ENCODE measurements at regions not wholly inside any gene's neighbourhood (a gene's known extent, or its start where the extent isn't known, plus 50 kb on each side); places are given as distances from the start of the nearest gene placed in this dataset.

GRCh38 chr2:6290217-6291015 is 575.3 kb downstream of the CMPK2 start:
- intact Hi-C loops (cut with micrococcal nuclease) = no loop called here
- CTCF ChIA-PET = no interaction called here
- no peak for DNase-seq
- H3K4me3 Mint-ChIP-seq = no peak overlapping the region
- H3K9me3 Mint-ChIP-seq = peaks cover 3% of the 10 kb centered on the region
- H3K36me3 Mint-ChIP-seq (ENCODE audit: low read depth) = no peaks in the 10 kb centered on the region
- H3K27ac Mint-ChIP-seq = no peak overlapping the region
- H3K27me3 Mint-ChIP-seq (ENCODE audit: low read depth) = no peaks in the 10 kb centered on the region
- no peaks in the 10 kb centered on the region for H3K4me1 Mint-ChIP-seq (ENCODE audit: low read depth)

DNA sequence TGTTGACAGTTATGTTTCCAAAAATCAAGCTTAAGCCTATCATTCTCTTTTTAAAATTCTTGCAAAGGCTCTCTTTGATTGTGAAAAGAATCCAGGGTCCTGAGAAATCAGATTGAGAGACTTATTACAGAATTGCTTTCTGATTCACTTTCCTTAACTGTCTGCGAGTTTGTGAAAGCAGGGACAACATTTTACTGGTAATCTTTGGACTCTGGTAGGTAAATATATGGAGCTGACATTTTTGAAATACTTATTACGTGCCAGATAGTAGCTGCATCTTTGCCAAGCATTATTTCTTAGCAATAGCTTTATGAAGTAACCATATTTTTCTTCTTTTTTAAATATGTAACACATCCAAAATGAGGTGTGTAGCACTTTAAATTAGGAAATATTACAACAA is 570.9 kb downstream of the CMPK2 start:
- H3K9me3 Mint-ChIP-seq = peaks cover 3% of the 10 kb centered on the region
- H3K27me3 Mint-ChIP-seq (ENCODE audit: low read depth) = no peaks in the 10 kb centered on the region
- H3K4me1 Mint-ChIP-seq (ENCODE audit: low read depth) = no peaks in the 10 kb centered on the region
- H3K36me3 Mint-ChIP-seq (ENCODE audit: low read depth) = no peaks in the 10 kb centered on the region
- H3K27ac Mint-ChIP-seq = no peak overlapping the region
- no peak for DNase-seq
- intact Hi-C loops (cut with micrococcal nuclease) = no loop called here
- CTCF ChIA-PET = no interaction called here
- H3K4me3 Mint-ChIP-seq = no peak overlapping the region

DNA sequence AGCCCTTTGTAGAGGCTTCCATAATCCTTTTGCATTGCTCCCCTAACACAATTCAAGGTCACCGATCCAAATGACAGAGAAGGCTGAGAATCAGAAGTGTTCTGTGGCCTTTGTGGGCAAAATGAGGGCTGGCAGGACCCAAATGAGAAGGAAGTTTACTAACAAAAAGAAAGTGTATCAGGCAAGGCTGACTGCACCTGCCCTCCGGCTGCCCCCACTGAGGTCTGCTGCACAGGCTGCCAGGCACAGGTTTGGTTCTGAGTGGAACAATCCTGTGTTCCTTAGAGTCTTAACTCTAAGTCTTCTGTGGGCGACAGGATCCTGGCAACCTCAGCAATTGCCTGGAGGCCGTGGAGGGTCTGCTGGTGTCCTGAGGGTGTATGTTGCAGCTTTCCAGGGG is 568.5 kb downstream of the CMPK2 start:
- Mint-ChIP-seq H3K27me3 (ENCODE audit: low read depth) (no peaks in the 10 kb centered on the region), H3K36me3 (ENCODE audit: low read depth) (no peaks in the 10 kb centered on the region), H3K4me3 (no peak overlapping the region)

DNA sequence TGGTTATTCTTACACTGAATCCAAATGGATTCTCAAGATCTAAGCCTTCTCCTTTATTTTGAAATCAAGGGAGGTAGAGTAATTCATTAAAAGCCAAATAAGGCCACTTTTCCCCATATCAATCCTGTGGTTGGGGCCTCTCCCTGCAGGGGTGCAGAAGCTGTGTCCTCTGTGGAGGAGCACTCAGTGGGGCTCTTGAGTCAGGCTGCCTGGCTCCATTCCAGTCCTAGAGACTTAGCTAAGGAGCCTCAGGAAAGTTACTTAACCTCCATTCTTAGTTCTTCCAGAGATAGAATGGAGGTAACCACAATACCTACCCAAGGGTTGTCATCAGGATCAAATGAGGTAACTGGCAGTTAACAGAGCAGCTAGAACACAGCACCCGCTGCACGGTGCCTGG is 564.3 kb downstream of the CMPK2 start:
- Mint-ChIP-seq H3K27ac (no peak overlapping the region), H3K27me3 (ENCODE audit: low read depth) (no peaks in the 10 kb centered on the region), H3K4me1 (ENCODE audit: low read depth) (no peaks in the 10 kb centered on the region), H3K9me3 (peaks cover 2% of the 10 kb centered on the region), H3K36me3 (ENCODE audit: low read depth) (no peaks in the 10 kb centered on the region), H3K4me3 (no peak overlapping the region)
- CTCF ChIA-PET = no interaction called here
- no peak for DNase-seq
- intact Hi-C loops (cut with micrococcal nuclease) = no loop called here

More for the DNA sequence above, 568.5 kb downstream of the CMPK2 start:
- no peak overlapping the region for H3K27ac Mint-ChIP-seq
- intact Hi-C loops (cut with micrococcal nuclease) = no loop called here
- CTCF ChIA-PET = no interaction called here
- peaks cover 1% of the 10 kb centered on the region for H3K9me3 Mint-ChIP-seq
- DNase-seq = no peak
- no peaks in the 10 kb centered on the region for H3K4me1 Mint-ChIP-seq (ENCODE audit: low read depth)

DNA sequence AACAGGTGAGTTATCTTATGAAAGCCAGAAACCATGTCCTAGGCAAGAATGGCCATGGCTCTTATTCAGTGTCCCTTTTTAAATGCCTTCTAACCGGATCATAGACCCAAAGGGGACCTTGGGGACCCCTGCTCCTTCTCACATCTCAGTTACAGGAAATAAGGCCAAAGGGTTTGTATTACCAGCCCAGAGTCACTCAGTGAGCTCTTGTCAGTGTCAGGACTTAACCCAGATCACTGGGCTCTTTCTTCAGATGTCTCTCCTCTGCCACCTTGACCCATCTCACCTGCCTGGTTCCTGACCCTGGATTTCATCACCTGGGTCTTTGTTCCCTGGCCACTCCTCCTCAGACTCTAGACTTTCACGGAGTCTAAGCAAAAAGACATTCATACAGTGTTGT is 556.7 kb downstream of the CMPK2 start:
- peaks cover 2% of the 10 kb centered on the region for H3K27me3 Mint-ChIP-seq (ENCODE audit: low read depth)
- no peak for DNase-seq
- H3K9me3 Mint-ChIP-seq = peaks cover 4% of the 10 kb centered on the region
- no peaks in the 10 kb centered on the region for H3K36me3 Mint-ChIP-seq (ENCODE audit: low read depth)
- no peaks in the 10 kb centered on the region for H3K4me1 Mint-ChIP-seq (ENCODE audit: low read depth)
- no peak overlapping the region for H3K4me3 Mint-ChIP-seq
- intact Hi-C loops (cut with micrococcal nuclease) = no loop called here
- CTCF ChIA-PET = no interaction called here
- H3K27ac Mint-ChIP-seq = no peak overlapping the region

DNA sequence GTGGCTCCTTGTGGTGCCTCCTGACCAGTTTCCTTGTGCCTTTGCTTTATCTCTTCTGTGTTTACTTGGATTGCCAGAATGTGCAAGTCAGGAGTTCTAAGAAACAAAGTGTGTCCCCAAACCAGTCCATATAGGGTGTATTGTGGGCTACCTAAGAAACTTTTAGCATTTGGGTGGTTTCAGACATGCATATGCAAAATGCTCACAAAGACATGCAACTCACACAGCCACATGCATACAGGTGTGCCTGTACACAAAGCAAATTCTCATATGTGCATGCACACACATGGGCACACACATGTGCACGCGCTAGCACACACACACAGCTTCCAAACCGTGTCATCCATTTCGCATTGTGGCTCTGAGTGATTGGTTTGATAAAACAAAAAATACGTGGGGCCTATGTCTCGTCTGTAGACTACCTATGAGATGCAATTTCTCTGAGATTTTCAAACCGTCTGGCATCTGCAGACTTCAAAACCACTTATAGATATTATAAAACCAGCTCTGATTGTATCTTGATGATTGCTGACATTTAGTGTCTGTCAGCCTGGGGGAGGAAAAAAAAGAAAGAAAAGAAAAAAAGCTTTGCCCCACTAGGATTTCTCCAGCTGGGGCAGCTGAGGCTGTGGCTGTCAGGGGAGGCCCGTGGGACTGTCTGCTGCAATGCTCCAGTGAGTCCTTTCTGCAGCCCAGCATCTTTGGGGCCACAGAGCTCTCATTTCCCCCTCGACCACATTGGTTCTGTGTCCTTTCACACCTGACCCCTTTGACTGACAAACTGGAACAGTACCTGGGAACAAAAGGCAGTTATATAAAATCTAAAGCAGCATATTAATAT is 556.1 kb downstream of the CMPK2 start:
- DNase-seq = no peak
- intact Hi-C loops (cut with micrococcal nuclease) = no loop called here
- no peak overlapping the region for H3K27ac Mint-ChIP-seq
- no peaks in the 10 kb centered on the region for H3K36me3 Mint-ChIP-seq (ENCODE audit: low read depth)
- H3K4me3 Mint-ChIP-seq = no peak overlapping the region
- CTCF ChIA-PET = no interaction called here
- H3K27me3 Mint-ChIP-seq (ENCODE audit: low read depth) = peaks cover 2% of the 10 kb centered on the region
- peaks cover 4% of the 10 kb centered on the region for H3K9me3 Mint-ChIP-seq
- H3K4me1 Mint-ChIP-seq (ENCODE audit: low read depth) = no peaks in the 10 kb centered on the region

GRCh38 chr2:6310256-6311215 is 555.2 kb downstream of the CMPK2 start:
- Mint-ChIP-seq H3K27me3 (ENCODE audit: low read depth) (peaks cover 2% of the 10 kb centered on the region), H3K36me3 (ENCODE audit: low read depth) (no peaks in the 10 kb centered on the region), H3K9me3 (peaks cover 4% of the 10 kb centered on the region), H3K27ac (no peak overlapping the region), H3K4me3 (no peak overlapping the region), H3K4me1 (ENCODE audit: low read depth) (no peaks in the 10 kb centered on the region)
- CTCF ChIA-PET = no interaction called here
- no peak for DNase-seq
- intact Hi-C loops (cut with micrococcal nuclease) = no loop called here

DNA sequence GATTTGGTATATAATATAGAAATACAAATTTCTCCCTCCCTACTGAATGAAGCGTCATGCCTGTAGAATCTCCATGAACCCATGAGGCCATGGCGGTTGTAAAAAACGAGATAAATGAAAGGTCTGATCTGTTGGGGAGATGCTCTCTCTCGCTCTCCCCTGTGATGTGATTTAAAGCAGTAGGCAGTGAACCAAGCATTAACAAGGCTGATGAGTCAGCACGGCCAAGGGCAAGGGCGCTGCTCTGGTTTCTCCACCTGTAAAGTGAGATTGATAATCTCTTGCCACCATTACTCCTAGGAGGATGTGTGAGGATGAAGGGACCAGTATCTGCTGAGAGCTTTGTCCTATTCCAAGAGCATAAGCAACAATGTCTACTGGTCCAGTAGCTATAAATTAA is 553.3 kb downstream of the CMPK2 start:
- no peaks in the 10 kb centered on the region for H3K36me3 Mint-ChIP-seq (ENCODE audit: low read depth)
- no peak overlapping the region for H3K4me3 Mint-ChIP-seq
- CTCF ChIA-PET = no interaction called here
- intact Hi-C loops (cut with micrococcal nuclease) = no loop called here
- H3K4me1 Mint-ChIP-seq (ENCODE audit: low read depth) = no peaks in the 10 kb centered on the region
- no peaks in the 10 kb centered on the region for H3K9me3 Mint-ChIP-seq
- H3K27ac Mint-ChIP-seq = no peak overlapping the region
- DNase-seq = no peak
- H3K27me3 Mint-ChIP-seq (ENCODE audit: low read depth) = peaks cover 2% of the 10 kb centered on the region

GRCh38 chr2:6314218-6314960 is 551.3 kb downstream of the CMPK2 start:
- H3K27me3 Mint-ChIP-seq (ENCODE audit: low read depth) = peaks cover 2% of the 10 kb centered on the region
- no peak overlapping the region for H3K4me3 Mint-ChIP-seq
- H3K36me3 Mint-ChIP-seq (ENCODE audit: low read depth) = no peaks in the 10 kb centered on the region
- H3K9me3 Mint-ChIP-seq = no peaks in the 10 kb centered on the region
- intact Hi-C loops (cut with micrococcal nuclease) = no loop called here
- no peak for DNase-seq
- CTCF ChIA-PET = no interaction called here
- no peak overlapping the region for H3K27ac Mint-ChIP-seq
- no peaks in the 10 kb centered on the region for H3K4me1 Mint-ChIP-seq (ENCODE audit: low read depth)

- intact Hi-C loops (cut with micrococcal nuclease) = no loop called here
- Mint-ChIP-seq H3K4me3 (no peak overlapping the region), H3K36me3 (ENCODE audit: low read depth) (no peaks in the 10 kb centered on the region), H3K27me3 (ENCODE audit: low read depth) (no peaks in the 10 kb centered on the region), H3K4me1 (ENCODE audit: low read depth) (no peaks in the 10 kb centered on the region), H3K9me3 (peaks cover 5% of the 10 kb centered on the region), H3K27ac (no peak overlapping the region)
- CTCF ChIA-PET = no interaction called here
- no peak for DNase-seq
Observed at GRCh38 chr2:6325616-6326015, 540.1 kb downstream of the CMPK2 start.

- Mint-ChIP-seq H3K9me3 (peaks cover 5% of the 10 kb centered on the region), H3K36me3 (ENCODE audit: low read depth) (no peaks in the 10 kb centered on the region)
Observed at GRCh38 chr2:6326958-6327357, 538.7 kb downstream of the CMPK2 start.

More at GRCh38 chr2:6326958-6327357, 538.7 kb downstream of the CMPK2 start:
- no peaks in the 10 kb centered on the region for H3K27me3 Mint-ChIP-seq (ENCODE audit: low read depth)
- no peak overlapping the region for H3K27ac Mint-ChIP-seq
- no peak overlapping the region for H3K4me3 Mint-ChIP-seq
- CTCF ChIA-PET = no interaction called here
- intact Hi-C loops (cut with micrococcal nuclease) = no loop called here
- H3K4me1 Mint-ChIP-seq (ENCODE audit: low read depth) = no peaks in the 10 kb centered on the region
- DNase-seq = no peak

Data from activated naive CD4-positive, alpha-beta T cell treated with anti-CD3 and anti-CD28 coated beads for 36 hours (primary cell).